MCF 10A (cell line): ENCODE measurements at regions not wholly inside any gene's neighbourhood (a gene's known extent, or its start where the extent isn't known, plus 50 kb on each side); places are given as distances from the start of the nearest gene placed in this dataset.

Source experiments
- BruUV-seq: library from RNA; stranded (reverse); fragments of 400-500 nt; replicated peaks from 2 replicates; lab custom pipeline; 2021; lab: Mats Ljungman, UMichigan
- CTCF ChIA-PET: fragments of 300-600 bp; sonication (Branson Sonifier 250); formaldehyde crosslinking; extraction: SDS; loops from one replicate; lab custom pipeline; 2021; ENCODE audit warnings: antibody characterized with exemption, inconsistent platforms; lab: Yijun Ruan, JAX
- POLR2A ChIA-PET: fragments of 300-600, 350-650 bp; sonication (Branson Sonifier 250); formaldehyde crosslinking; extraction: SDS; loops from one replicate; lab custom pipeline; 2020; ENCODE audit warnings: antibody characterized with exemption, inconsistent platforms; lab: Yijun Ruan, JAX
- DNase-seq: peaks from one replicate; pipeline ENCODE4 v3.0.0-alpha.2; 2018; ENCODE audit not compliant: unreplicated experiment
- H3K27ac Mint-ChIP-seq: one replicate; pipeline ENCODE4 v1.8.0; 2022; ENCODE audit warnings: mild to moderate bottlenecking, low read depth, mixed read lengths; ENCODE audit not compliant: unreplicated experiment
- H3K27me3 Mint-ChIP-seq: one replicate; pipeline ENCODE4 v1.8.0; 2022; ENCODE audit warnings: mixed read lengths; ENCODE audit not compliant: insufficient read depth, unreplicated experiment
- H3K36me3 Mint-ChIP-seq: one replicate; pipeline ENCODE4 v1.8.0; 2022; ENCODE audit warnings: mild to moderate bottlenecking, moderate library complexity, mixed read lengths; ENCODE audit not compliant: insufficient read depth, unreplicated experiment
- H3K4me1 Mint-ChIP-seq: one replicate; pipeline ENCODE4 v1.8.0; 2022; ENCODE audit warnings: mixed read lengths; ENCODE audit not compliant: insufficient read depth, unreplicated experiment
- H3K4me3 Mint-ChIP-seq: one replicate; pipeline ENCODE4 v1.8.0; 2022; ENCODE audit warnings: mild to moderate bottlenecking, moderate library complexity, mixed read lengths; ENCODE audit not compliant: unreplicated experiment
- H3K9me3 Mint-ChIP-seq: one replicate; pipeline ENCODE4 v1.8.0; 2022; ENCODE audit warnings: mixed read lengths; ENCODE audit not compliant: unreplicated experiment
- CTCF ChIP-seq: fragments of 200-600 bp; IDR thresholded peaks from one replicate; pipeline ENCODE4 v1.8.0; 2022; ENCODE audit warnings: antibody characterized with exemption, mild to moderate bottlenecking; ENCODE audit not compliant: unreplicated experiment
- intact Hi-C: fragments of 100-400 bp; cut with micrococcal nuclease; formaldehyde crosslinking; loops from 2 replicates; pipeline ENCODE4 v1.14.1; 2022

- CTCF ChIA-PET: interaction anchor here (0.5 to 0.7 kb wide), 2 partner anchors 15 to 645 kb away, joined by 3 to 4 read pairs; no protein-coding TSS in a partner anchor
- POLR2A ChIA-PET: interaction anchor here (0.7 kb wide), 2 partner anchors 11 to 43 kb away, joined by 3 read pairs; no protein-coding TSS in a partner anchor
- Mint-ChIP-seq H3K4me1 (peaks cover 5% of the 10 kb centered on the region), H3K27me3 (peaks cover 38% of the 10 kb centered on the region), H3K36me3 (peaks cover 4% of the 10 kb centered on the region), H3K27ac (no peak overlapping the region), H3K4me3 (no peak overlapping the region), H3K9me3 (no peaks in the 10 kb centered on the region)
- no peak for DNase-seq
- no TSS peak for BruUV-seq
- TF ChIP-seq CTCF: no peak
- intact Hi-C loops: no loop called here
Measured at GRCh38 chr10:71075086-71075758, 137.1 kb upstream of the UNC5B start.

- Mint-ChIP-seq H3K27me3 (peaks cover 43% of the 10 kb centered on the region), H3K27ac (no peak overlapping the region)
- no TSS peak for BruUV-seq
Measured at GRCh38 chr10:71075759-71076472, 136.5 kb upstream of the UNC5B start.

GRCh38 chr10:71076473-71077142 lies 135.8 kb upstream of the UNC5B start:
- H3K27me3 Mint-ChIP-seq: peaks cover 45% of the 10 kb centered on the region
- H3K4me1 Mint-ChIP-seq: peaks cover 5% of the 10 kb centered on the region
- no peaks in the 10 kb centered on the region for H3K9me3 Mint-ChIP-seq
- no TSS peak for BruUV-seq
- TF ChIP-seq CTCF: no peak
- H3K36me3 Mint-ChIP-seq: peaks cover 4% of the 10 kb centered on the region
- intact Hi-C loops: no loop called here
- DNase-seq: no peak
- ChIA-PET POLR2A (interaction anchor here (0.6 to 0.8 kb wide), 3 partner anchors 154 to 547 kb away, joined by 3 to 5 read pairs (median 3); no protein-coding TSS in a partner anchor), CTCF (interaction anchor here (0.5 to 0.8 kb wide), 2 partner anchors 75 to 76 kb away, joined by 3 read pairs; no protein-coding TSS in a partner anchor)
- no peak overlapping the region for H3K27ac Mint-ChIP-seq
- H3K4me3 Mint-ChIP-seq: no peak overlapping the region

More at GRCh38 chr10:71075759-71076472, 136.5 kb upstream of the UNC5B start:
- Mint-ChIP-seq H3K9me3 (no peaks in the 10 kb centered on the region), H3K36me3 (peaks cover 4% of the 10 kb centered on the region), H3K4me3 (no peak overlapping the region), H3K4me1 (peaks cover 5% of the 10 kb centered on the region)
- intact Hi-C loops: no loop called here
- POLR2A ChIA-PET: interaction anchor here (0.8 kb wide), 1 partner anchor 168 kb away, joined by 3 read pairs; no protein-coding TSS in a partner anchor
- DNase-seq: no peak
- no peak for TF ChIP-seq CTCF
- CTCF ChIA-PET: interaction anchor here (0.7 to 0.8 kb wide), 2 partner anchors 14 to 74 kb away, joined by 3 to 4 read pairs; no protein-coding TSS in a partner anchor
